ENCODE measurements at regions not wholly inside any gene's neighbourhood (a gene's known extent, or its start where the extent isn't known, plus 50 kb on each side); places are given as distances from the start of the nearest gene placed in this dataset.

DNA sequence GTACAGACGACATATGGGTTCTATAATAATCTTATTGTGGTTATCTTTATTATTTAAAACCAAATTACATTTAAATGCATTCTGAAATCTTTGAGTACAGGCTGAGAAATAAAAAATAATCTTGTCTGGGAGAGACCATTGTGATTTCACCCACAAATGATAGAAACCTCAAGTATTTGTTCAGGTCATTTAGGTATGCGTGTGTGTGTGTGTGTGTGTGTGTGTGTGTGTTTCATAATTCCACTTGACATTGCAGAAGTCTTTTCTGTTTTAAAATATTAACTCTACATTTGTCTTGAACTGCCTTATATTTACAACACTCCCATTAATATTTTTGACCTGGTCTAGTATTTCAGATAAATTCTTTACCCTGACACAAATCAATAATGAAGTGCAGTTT is 126.9 kb downstream of the SPRY2 start (continued):
- no peak for TF ChIP-seq NR2F1 (conservative IDR thresholded peaks at IDR 0.05)

- Histone ChIP-seq H3K27me3 (replicated peaks in 1 of 2; ENCODE audit: control insufficient read depth in 2 of 2, insufficient read depth in 2 of 2, low read length in 1 of 2) (no peaks in the 10 kb centered on the region), H4K20me1 (ENCODE audit: control insufficient read depth, insufficient read depth) (no peaks in the 10 kb centered on the region), H3K79me2 (ENCODE audit: control insufficient read depth, insufficient read depth, low read length) (no peaks in the 10 kb centered on the region), H3K4me2 (ENCODE audit: control insufficient read depth, insufficient read depth) (no peak overlapping the region), H3K4me1 (ENCODE audit: control insufficient read depth, insufficient read depth, low read length) (no peaks in the 10 kb centered on the region), H2AFZ (ENCODE audit: control insufficient read depth, low read depth, low read length) (no peak overlapping the region), H3K9me3 (replicated peaks; ENCODE audit: control insufficient read depth, insufficient read depth, low read length) (no peaks in the 10 kb centered on the region), H3K27ac (ENCODE audit: control insufficient read depth, insufficient read depth) (no peak overlapping the region), H3K4me3 (no peak overlapping the region), H3K36me3 (ENCODE audit: control insufficient read depth in 2 of 2, insufficient read depth in 2 of 2, low read length in 1 of 2) (no peaks in the 10 kb centered on the region), H3K9ac (ENCODE audit: control insufficient read depth, insufficient read depth, low read length) (no peak overlapping the region)
- RAD21 ChIA-PET (ENCODE audit: unreplicated experiment) = no interaction called here
- FAIRE-seq (no peak), ATAC-seq (no peak), DNase-seq (ENCODE audit: low read depth, low spot score) (no peak)
- intact Hi-C loops (cut with micrococcal nuclease; ENCODE audit: unreplicated experiment) = no loop called here
- BruUV-seq (replicated peaks) = no TSS peak
- CTCF ChIA-PET = no interaction called here
- POLR2A ChIA-PET = interaction anchor here (1.2 kb wide), 1 partner anchor 21 kb away, joined by 3 read pairs; no protein-coding TSS in a partner anchor
- in situ Hi-C loops (cut with MboI) = no loop called here
- 4% methylated on average over 2 of the region's 2 CpGs for WGBS (ENCODE audit: insufficient coverage, insufficient replicate concordance, low lambda C conversion rate, missing lambda C conversion rate)
- SMC1A ChIA-PET (ENCODE audit: uncharacterized antibody, unreplicated experiment) = no interaction called here
- TF ChIP-seq, protein P1, sequence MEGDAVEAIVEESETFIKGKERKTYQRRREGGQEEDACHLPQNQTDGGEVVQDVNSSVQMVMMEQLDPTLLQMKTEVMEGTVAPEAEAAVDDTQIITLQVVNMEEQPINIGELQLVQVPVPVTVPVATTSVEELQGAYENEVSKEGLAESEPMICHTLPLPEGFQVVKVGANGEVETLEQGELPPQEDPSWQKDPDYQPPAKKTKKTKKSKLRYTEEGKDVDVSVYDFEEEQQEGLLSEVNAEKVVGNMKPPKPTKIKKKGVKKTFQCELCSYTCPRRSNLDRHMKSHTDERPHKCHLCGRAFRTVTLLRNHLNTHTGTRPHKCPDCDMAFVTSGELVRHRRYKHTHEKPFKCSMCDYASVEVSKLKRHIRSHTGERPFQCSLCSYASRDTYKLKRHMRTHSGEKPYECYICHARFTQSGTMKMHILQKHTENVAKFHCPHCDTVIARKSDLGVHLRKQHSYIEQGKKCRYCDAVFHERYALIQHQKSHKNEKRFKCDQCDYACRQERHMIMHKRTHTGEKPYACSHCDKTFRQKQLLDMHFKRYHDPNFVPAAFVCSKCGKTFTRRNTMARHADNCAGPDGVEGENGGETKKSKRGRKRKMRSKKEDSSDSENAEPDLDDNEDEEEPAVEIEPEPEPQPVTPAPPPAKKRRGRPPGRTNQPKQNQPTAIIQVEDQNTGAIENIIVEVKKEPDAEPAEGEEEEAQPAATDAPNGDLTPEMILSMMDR (IDR thresholded peaks at IDR 0.05 in 2 of 3, conservative IDR thresholded peaks at IDR 0.05 in 1 of 3; ENCODE audit: control insufficient read depth in 2 of 3, extremely low read depth in 1 of 3, insufficient read depth in 1 of 3, low read depth in 3 of 3, low read length in 3 of 3) = no peak
- TF ChIP-seq HDAC6 (IDR thresholded peaks at IDR 0.05; ENCODE audit: unreplicated experiment) (no peak), CHD1 (IDR thresholded peaks at IDR 0.05; ENCODE audit: low read depth, low read length) (no peak), SIX5 (IDR thresholded peaks at IDR 0.05; ENCODE audit: low read depth, low read length, severe bottlenecking) (no peak), RB1 (IDR thresholded peaks at IDR 0.05; ENCODE audit: borderline replicate concordance) (no peak), BCL3 (IDR thresholded peaks at IDR 0.05; ENCODE audit: borderline replicate concordance, insufficient read depth, low read depth, low read length, poor library complexity, severe bottlenecking) (no peak), TCF7 (IDR thresholded peaks at IDR 0.05; ENCODE audit: borderline replicate concordance) (no peak), RFX5 (IDR thresholded peaks at IDR 0.05; ENCODE audit: low read depth, low read length) (no peak), ZBTB4 (CRISPR knock-in tag; IDR thresholded peaks at IDR 0.05) (no peak)
- TF ChIP-seq, protein P2, sequence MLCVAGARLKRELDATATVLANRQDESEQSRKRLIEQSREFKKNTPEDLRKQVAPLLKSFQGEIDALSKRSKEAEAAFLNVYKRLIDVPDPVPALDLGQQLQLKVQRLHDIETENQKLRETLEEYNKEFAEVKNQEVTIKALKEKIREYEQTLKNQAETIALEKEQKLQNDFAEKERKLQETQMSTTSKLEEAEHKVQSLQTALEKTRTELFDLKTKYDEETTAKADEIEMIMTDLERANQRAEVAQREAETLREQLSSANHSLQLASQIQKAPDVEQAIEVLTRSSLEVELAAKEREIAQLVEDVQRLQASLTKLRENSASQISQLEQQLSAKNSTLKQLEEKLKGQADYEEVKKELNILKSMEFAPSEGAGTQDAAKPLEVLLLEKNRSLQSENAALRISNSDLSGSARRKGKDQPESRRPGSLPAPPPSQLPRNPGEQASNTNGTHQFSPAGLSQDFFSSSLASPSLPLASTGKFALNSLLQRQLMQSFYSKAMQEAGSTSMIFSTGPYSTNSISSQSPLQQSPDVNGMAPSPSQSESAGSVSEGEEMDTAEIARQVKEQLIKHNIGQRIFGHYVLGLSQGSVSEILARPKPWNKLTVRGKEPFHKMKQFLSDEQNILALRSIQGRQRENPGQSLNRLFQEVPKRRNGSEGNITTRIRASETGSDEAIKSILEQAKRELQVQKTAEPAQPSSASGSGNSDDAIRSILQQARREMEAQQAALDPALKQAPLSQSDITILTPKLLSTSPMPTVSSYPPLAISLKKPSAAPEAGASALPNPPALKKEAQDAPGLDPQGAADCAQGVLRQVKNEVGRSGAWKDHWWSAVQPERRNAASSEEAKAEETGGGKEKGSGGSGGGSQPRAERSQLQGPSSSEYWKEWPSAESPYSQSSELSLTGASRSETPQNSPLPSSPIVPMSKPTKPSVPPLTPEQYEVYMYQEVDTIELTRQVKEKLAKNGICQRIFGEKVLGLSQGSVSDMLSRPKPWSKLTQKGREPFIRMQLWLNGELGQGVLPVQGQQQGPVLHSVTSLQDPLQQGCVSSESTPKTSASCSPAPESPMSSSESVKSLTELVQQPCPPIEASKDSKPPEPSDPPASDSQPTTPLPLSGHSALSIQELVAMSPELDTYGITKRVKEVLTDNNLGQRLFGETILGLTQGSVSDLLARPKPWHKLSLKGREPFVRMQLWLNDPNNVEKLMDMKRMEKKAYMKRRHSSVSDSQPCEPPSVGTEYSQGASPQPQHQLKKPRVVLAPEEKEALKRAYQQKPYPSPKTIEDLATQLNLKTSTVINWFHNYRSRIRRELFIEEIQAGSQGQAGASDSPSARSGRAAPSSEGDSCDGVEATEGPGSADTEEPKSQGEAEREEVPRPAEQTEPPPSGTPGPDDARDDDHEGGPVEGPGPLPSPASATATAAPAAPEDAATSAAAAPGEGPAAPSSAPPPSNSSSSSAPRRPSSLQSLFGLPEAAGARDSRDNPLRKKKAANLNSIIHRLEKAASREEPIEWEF (IDR thresholded peaks at IDR 0.05; ENCODE audit: insufficient replicate concordance, low read depth, low read length) = no peak
These were observed 127.7 kb downstream of the SPRY2 start for GRCh38 chr13:80213201-80213600.

Measured in GM12878 (cell line).